Endothelial cell of umbilical vein (primary cell): ENCODE measurements at regions not wholly inside any gene's neighbourhood (a gene's known extent, or its start where the extent isn't known, plus 50 kb on each side); places are given as distances from the start of the nearest gene placed in this dataset.

ENCODE experiments used
- BruUV-seq: library from RNA; stranded (reverse); fragments of 400-500 nt; replicated peaks from 2 replicates; lab custom pipeline; 2021; lab: Mats Ljungman, UMichigan
- CTCF ChIA-PET: fragments of 300-600, 350-600 bp; sonication (Branson Sonifier 250); formaldehyde crosslinking; loops from one replicate; lab custom pipeline; 2021; ENCODE audit warnings: antibody characterized with exemption, inconsistent platforms; lab: Charles Lee
- POLR2A ChIA-PET: fragments of 300-600, 350-600 bp; sonication (Branson Sonifier 250); formaldehyde crosslinking; loops from one replicate; lab custom pipeline; 2021; ENCODE audit warnings: antibody characterized with exemption, inconsistent platforms; lab: Charles Lee
- DNase-seq: peaks from one replicate; pipeline ENCODE4 v3.0.0-alpha.2; 2011; ENCODE audit warnings: low read depth, low spot score
- FAIRE-seq: peaks from 2 replicates; lab custom pipeline; 2011; peaks lifted over from hg19 to GRCh38; lab: Jason Lieb, UNC
- H2AFZ ChIP-seq: 2 replicates; pipeline ENCODE4 v1.6.0; 2012; ENCODE audit warnings: low read depth, low read length, control low read depth, inconsistent platforms
- H3K27ac ChIP-seq: 2 replicates; pipeline ENCODE4 v1.5.1; 2011; ENCODE audit warnings: low read depth, mild to moderate bottlenecking, control low read depth, low read length, moderate library complexity; ENCODE audit not compliant: insufficient read depth
- H3K27me3 ChIP-seq, 2 experiments: 2 replicates each; pipeline versions ENCODE4 v1.6.0 to v1.6.1; 2011; ENCODE audit warnings: low read length in 2 of 2, mixed read lengths in 1 of 2; ENCODE audit not compliant: control insufficient read depth in 2 of 2, insufficient read depth in 2 of 2
- H3K36me3 ChIP-seq, 2 experiments: 2 replicates in 1 of 2; 3 replicates in 1 of 2; pipeline ENCODE4 v1.5.1; 2011; ENCODE audit warnings: low read length in 2 of 2, mild to moderate bottlenecking in 1 of 2, moderate library complexity in 1 of 2; ENCODE audit not compliant: control insufficient read depth in 2 of 2, insufficient read depth in 2 of 2; ENCODE audit errors: extremely low read depth in 1 of 2
- H3K4me1 ChIP-seq: 3 replicates; pipeline ENCODE4 v1.5.1; 2011; ENCODE audit warnings: mild to moderate bottlenecking, low read length; ENCODE audit not compliant: control insufficient read depth, insufficient read depth; ENCODE audit errors: extremely low read depth
- H3K4me2 ChIP-seq: 2 replicates; pipeline ENCODE4 v1.6.1; 2011; ENCODE audit warnings: low read length, control low read depth, mixed read lengths; ENCODE audit not compliant: insufficient read depth
- H3K4me3 ChIP-seq, 3 experiments: fragments of 200-600 bp in 1 of 3; sonication (generic), shearing (Covaris generic) in 1 of 3; replicated peaks in 1 of 3; 2 replicates each; pipeline ENCODE4 v1.5.1; 2011 to 2016; ENCODE audit warnings: control low read depth in 3 of 3, low read length in 3 of 3, mild to moderate bottlenecking in 2 of 3, inconsistent platforms in 1 of 3, low read depth in 1 of 3, moderate library complexity in 1 of 3; ENCODE audit not compliant: insufficient read depth in 1 of 3
- H3K79me2 ChIP-seq: 2 replicates; pipeline ENCODE4 v1.6.0; 2012; ENCODE audit warnings: low read length, inconsistent platforms; ENCODE audit not compliant: control insufficient read depth, insufficient read depth
- H3K9ac ChIP-seq: replicated peaks from 2 replicates; pipeline ENCODE3; 2011; ENCODE audit warnings: low read length, control low read depth; ENCODE audit not compliant: insufficient read depth; ENCODE audit errors: extremely low read depth
- H3K9me1 ChIP-seq: replicated peaks from 3 replicates; pipeline ENCODE4 v1.6.0; 2011; ENCODE audit warnings: mild to moderate bottlenecking, low read length; ENCODE audit not compliant: control insufficient read depth, insufficient read depth; ENCODE audit errors: extremely low read depth
- H3K9me3 ChIP-seq: replicated peaks from 2 replicates; pipeline ENCODE4 v1.5.1; 2012; ENCODE audit warnings: low read length, inconsistent platforms; ENCODE audit not compliant: control insufficient read depth, insufficient read depth
- H4K20me1 ChIP-seq: replicated peaks from 2 replicates; pipeline ENCODE3; 2011; ENCODE audit warnings: mild to moderate bottlenecking, low read length; ENCODE audit not compliant: control insufficient read depth, insufficient read depth; ENCODE audit errors: extremely low read depth
- CTCF ChIP-seq, 2 donors: IDR thresholded peaks; 1 replicate in 1 of 2; 2 replicates in 1 of 2; pipeline ENCODE4 v1.5.1; 2011; ENCODE audit warnings: low read length in 2 of 2, mild to moderate bottlenecking in 2 of 2, moderate library complexity in 2 of 2, control low read depth in 1 of 2, inconsistent platforms in 1 of 2, low read depth in 1 of 2; ENCODE audit not compliant: insufficient read depth in 1 of 2; ENCODE audit errors: extremely low read depth in 1 of 2
- EZH2 ChIP-seq: IDR thresholded peaks from 2 replicates; pipeline ENCODE4 v1.6.1; 2012; ENCODE audit warnings: borderline replicate concordance, low read depth, mild to moderate bottlenecking, moderate library complexity, low read length, inconsistent platforms; ENCODE audit not compliant: severe bottlenecking
- FOS ChIP-seq: IDR thresholded peaks from 2 replicates; pipeline ENCODE4 v1.6.1; 2011; ENCODE audit warnings: mild to moderate bottlenecking, low read length, moderate library complexity, borderline replicate concordance; ENCODE audit not compliant: insufficient read depth
- GATA2 ChIP-seq: IDR thresholded peaks from 2 replicates; pipeline ENCODE4 v1.7.0; 2011; ENCODE audit warnings: low read depth, mild to moderate bottlenecking, moderate library complexity, mixed read lengths, low read length; ENCODE audit not compliant: insufficient read length, insufficient read depth
- JUN ChIP-seq: IDR thresholded peaks from 2 replicates; pipeline ENCODE4 v1.6.1; 2011; ENCODE audit warnings: borderline replicate concordance, low read depth; ENCODE audit not compliant: insufficient read length, insufficient read depth
- MAX ChIP-seq: IDR thresholded peaks from 2 replicates; pipeline ENCODE4 v1.6.1; 2011; ENCODE audit not compliant: insufficient read depth, insufficient read length
- MYC ChIP-seq: IDR thresholded peaks from one replicate; pipeline ENCODE4 v1.6.1; 2011; ENCODE audit warnings: mild to moderate bottlenecking, low read depth, low read length
- POLR2A ChIP-seq: IDR thresholded peaks from 2 replicates; pipeline ENCODE4 v1.6.1; 2012; ENCODE audit warnings: low read depth, mild to moderate bottlenecking, control low read depth, low read length
- POLR2AphosphoS5 ChIP-seq: IDR thresholded peaks from 2 replicates; pipeline ENCODE4 v1.6.1; 2012; ENCODE audit warnings: low read depth, mild to moderate bottlenecking, control low read depth, low read length, moderate library complexity; ENCODE audit not compliant: insufficient read depth
- dilution Hi-C: fragments of 300-500 bp; cut with MboI; formaldehyde crosslinking; loops from one replicate; pipeline ENCODE4 v1.15.0; 2019; ENCODE audit warnings: low sequenced_read_pairs; ENCODE audit not compliant: extremely low pct_ligation_motif_present
- intact Hi-C: fragments of 100-400 bp; cut with micrococcal nuclease; formaldehyde crosslinking; loops from one replicate; pipeline ENCODE4 v1.10.0; 2022

- no peaks in the 10 kb centered on the region for H4K20me1 ChIP-seq
- H3K4me2 ChIP-seq: no peak overlapping the region
- no peak overlapping the region for H3K4me3 ChIP-seq
- no peak for FAIRE-seq
- BruUV-seq: no TSS peak
- H3K36me3 ChIP-seq: no peaks in the 10 kb centered on the region
- TF ChIP-seq MYC (no peak), POLR2A (no peak), FOS (no peak), MAX (no peak), JUN (no peak), EZH2 (no peak), CTCF (IDR thresholded peaks at IDR 0.05; ENCODE audit: extremely low read depth in 1 of 2, insufficient read depth in 1 of 2, low read depth in 1 of 2, low read length in 2 of 2) (no peak), GATA2 (no peak), POLR2AphosphoS5 (no peak)
- no peak overlapping the region for H3K9ac ChIP-seq
- DNase-seq: no peak
- dilution Hi-C loops (no loop called here), intact Hi-C loops (no loop called here)
- ChIA-PET CTCF (no interaction called here), POLR2A (no interaction called here)
- no peak overlapping the region for H3K27ac ChIP-seq
- H3K79me2 ChIP-seq: no peaks in the 10 kb centered on the region
- H3K4me1 ChIP-seq: no peaks in the 10 kb centered on the region
- H2AFZ ChIP-seq: no peak overlapping the region
- peaks cover 5% of the 10 kb centered on the region for H3K9me3 ChIP-seq
- no peaks in the 10 kb centered on the region for H3K9me1 ChIP-seq
- H3K27me3 ChIP-seq: no peaks in the 10 kb centered on the region
Measured at GRCh38 chr3:18880691-18881090, 267.6 kb upstream of the KCNH8 start.
